ENCODE measurements at regions not wholly inside any gene's neighbourhood (a gene's known extent, or its start where the extent isn't known, plus 50 kb on each side); places are given as distances from the start of the nearest gene placed in this dataset.

DNA sequence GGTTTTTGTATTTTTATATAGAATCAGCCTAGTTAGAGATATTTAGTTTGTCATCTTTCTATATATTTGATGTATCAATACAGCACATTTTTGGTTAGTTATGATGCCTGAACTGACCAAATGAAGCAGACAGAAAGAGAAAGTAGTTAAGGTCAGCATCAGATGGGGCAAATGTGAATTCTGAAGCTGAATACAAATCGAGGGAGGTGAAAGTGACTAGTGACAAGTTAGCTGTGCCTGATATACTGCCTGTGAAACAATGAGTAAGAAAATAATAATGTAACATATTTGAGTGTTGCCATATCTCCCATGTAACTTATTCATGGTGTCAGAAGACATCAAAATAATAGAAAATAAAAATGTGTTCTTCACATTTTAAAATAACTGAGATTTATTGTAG lies 680.3 kb upstream of the SEMA6D start:
- no peak for TF ChIP-seq GABPA (IDR thresholded peaks at IDR 0.05 in 1 of 2, conservative IDR thresholded peaks at IDR 0.05 in 1 of 2)
- no peak for TF ChIP-seq FOXA2 (IDR thresholded peaks at IDR 0.05)
- TF ChIP-seq, protein P1, sequence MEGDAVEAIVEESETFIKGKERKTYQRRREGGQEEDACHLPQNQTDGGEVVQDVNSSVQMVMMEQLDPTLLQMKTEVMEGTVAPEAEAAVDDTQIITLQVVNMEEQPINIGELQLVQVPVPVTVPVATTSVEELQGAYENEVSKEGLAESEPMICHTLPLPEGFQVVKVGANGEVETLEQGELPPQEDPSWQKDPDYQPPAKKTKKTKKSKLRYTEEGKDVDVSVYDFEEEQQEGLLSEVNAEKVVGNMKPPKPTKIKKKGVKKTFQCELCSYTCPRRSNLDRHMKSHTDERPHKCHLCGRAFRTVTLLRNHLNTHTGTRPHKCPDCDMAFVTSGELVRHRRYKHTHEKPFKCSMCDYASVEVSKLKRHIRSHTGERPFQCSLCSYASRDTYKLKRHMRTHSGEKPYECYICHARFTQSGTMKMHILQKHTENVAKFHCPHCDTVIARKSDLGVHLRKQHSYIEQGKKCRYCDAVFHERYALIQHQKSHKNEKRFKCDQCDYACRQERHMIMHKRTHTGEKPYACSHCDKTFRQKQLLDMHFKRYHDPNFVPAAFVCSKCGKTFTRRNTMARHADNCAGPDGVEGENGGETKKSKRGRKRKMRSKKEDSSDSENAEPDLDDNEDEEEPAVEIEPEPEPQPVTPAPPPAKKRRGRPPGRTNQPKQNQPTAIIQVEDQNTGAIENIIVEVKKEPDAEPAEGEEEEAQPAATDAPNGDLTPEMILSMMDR (IDR thresholded peaks at IDR 0.05; ENCODE audit: low read depth, low read length, missing input control) = no peak
- TF ChIP-seq, protein P2, sequence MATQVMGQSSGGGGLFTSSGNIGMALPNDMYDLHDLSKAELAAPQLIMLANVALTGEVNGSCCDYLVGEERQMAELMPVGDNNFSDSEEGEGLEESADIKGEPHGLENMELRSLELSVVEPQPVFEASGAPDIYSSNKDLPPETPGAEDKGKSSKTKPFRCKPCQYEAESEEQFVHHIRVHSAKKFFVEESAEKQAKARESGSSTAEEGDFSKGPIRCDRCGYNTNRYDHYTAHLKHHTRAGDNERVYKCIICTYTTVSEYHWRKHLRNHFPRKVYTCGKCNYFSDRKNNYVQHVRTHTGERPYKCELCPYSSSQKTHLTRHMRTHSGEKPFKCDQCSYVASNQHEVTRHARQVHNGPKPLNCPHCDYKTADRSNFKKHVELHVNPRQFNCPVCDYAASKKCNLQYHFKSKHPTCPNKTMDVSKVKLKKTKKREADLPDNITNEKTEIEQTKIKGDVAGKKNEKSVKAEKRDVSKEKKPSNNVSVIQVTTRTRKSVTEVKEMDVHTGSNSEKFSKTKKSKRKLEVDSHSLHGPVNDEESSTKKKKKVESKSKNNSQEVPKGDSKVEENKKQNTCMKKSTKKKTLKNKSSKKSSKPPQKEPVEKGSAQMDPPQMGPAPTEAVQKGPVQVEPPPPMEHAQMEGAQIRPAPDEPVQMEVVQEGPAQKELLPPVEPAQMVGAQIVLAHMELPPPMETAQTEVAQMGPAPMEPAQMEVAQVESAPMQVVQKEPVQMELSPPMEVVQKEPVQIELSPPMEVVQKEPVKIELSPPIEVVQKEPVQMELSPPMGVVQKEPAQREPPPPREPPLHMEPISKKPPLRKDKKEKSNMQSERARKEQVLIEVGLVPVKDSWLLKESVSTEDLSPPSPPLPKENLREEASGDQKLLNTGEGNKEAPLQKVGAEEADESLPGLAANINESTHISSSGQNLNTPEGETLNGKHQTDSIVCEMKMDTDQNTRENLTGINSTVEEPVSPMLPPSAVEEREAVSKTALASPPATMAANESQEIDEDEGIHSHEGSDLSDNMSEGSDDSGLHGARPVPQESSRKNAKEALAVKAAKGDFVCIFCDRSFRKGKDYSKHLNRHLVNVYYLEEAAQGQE (IDR thresholded peaks at IDR 0.05) = no peak
- TF ChIP-seq YY1 (IDR thresholded peaks at IDR 0.05) = no peak
- no peak for TF ChIP-seq SP1 (IDR thresholded peaks at IDR 0.05)
- TF ChIP-seq, protein P3, sequence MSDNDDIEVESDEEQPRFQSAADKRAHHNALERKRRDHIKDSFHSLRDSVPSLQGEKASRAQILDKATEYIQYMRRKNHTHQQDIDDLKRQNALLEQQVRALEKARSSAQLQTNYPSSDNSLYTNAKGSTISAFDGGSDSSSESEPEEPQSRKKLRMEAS (IDR thresholded peaks at IDR 0.05) = no peak
- TF ChIP-seq RAD21 (IDR thresholded peaks at IDR 0.05) = no peak
- no peak for TF ChIP-seq EGR1 (IDR thresholded peaks at IDR 0.05; ENCODE audit: low read depth in 2 of 2)
- no peak for TF ChIP-seq TAF1 (conservative IDR thresholded peaks at IDR 0.05)
- TF ChIP-seq RXRA (IDR thresholded peaks at IDR 0.05) = no peak
- TF ChIP-seq HNF4A (conservative IDR thresholded peaks at IDR 0.05) = no peak
- TF ChIP-seq NR2F2 (IDR thresholded peaks at IDR 0.05) = no peak
- no peak for TF ChIP-seq HNF4G (IDR thresholded peaks at IDR 0.05)
